K562 (cell line): ENCODE measurements at regions not wholly inside any gene's neighbourhood (a gene's known extent, or its start where the extent isn't known, plus 50 kb on each side); places are given as distances from the start of the nearest gene placed in this dataset.

ENCODE experiments used
- ATAC-seq: fragments of 200-7000 bp; cut with Tn5 transposase; 3 replicates; pipeline ENCODE4 v1.9.1; 2020; ENCODE audit warnings: moderate library complexity
- BruUV-seq: library from RNA; stranded (reverse); fragments of 400-500 nt; replicated peaks from 2 replicates; lab custom pipeline; 2021; lab: Mats Ljungman, UMichigan
- CTCF ChIA-PET: fragments of 300-600 bp; formaldehyde crosslinking; extraction: SDS; loops from one replicate; lab custom pipeline; 2021; ENCODE audit warnings: low intra/inter-chr PET ratio; lab: Yijun Ruan, JAX
- POLR2A ChIA-PET: fragments of 300-600, 350-650 bp; sonication (Branson Sonifier 250); formaldehyde crosslinking; extraction: SDS; loops from one replicate; lab custom pipeline; 2021; ENCODE audit warnings: antibody characterized with exemption, inconsistent platforms; lab: Yijun Ruan, JAX
- DNase-seq, 4 experiments: peaks; one replicate each; pipeline versions ENCODE4 v3.0.0 to v3.0.0-alpha.2; 2011 to 2018; ENCODE audit warnings: low spot score in 3 of 4, mixed read lengths in 3 of 4; ENCODE audit errors: extremely low read depth in 1 of 4
- FAIRE-seq: peaks from 2 replicates; lab custom pipeline; 2011; peaks lifted over from hg19 to GRCh38; lab: Jason Lieb, UNC
- H2AFZ ChIP-seq: 2 replicates; pipeline ENCODE4 v1.6.0; 2011; ENCODE audit warnings: low read depth, low read length, control low read depth, inconsistent platforms
- H3K27ac ChIP-seq: fragments of 200-600 bp; 3 replicates; pipeline ENCODE4 v1.8.0; 2011; ENCODE audit warnings: low read depth, mild to moderate bottlenecking, control low read depth, inconsistent platforms, low read length, moderate library complexity, mixed read lengths; ENCODE audit errors: extremely low read depth
- H3K27me3 ChIP-seq, 2 experiments: fragments of 300-600 bp in 1 of 2; 2 replicates in 1 of 2; 3 replicates in 1 of 2; pipeline versions ENCODE4 v1.6.0 to v1.8.0; 2011; ENCODE audit warnings: inconsistent platforms in 2 of 2, low read length in 2 of 2, mild to moderate bottlenecking in 1 of 2, mixed read lengths in 1 of 2, moderate library complexity in 1 of 2; ENCODE audit not compliant: control insufficient read depth in 2 of 2, insufficient read depth in 2 of 2
- H3K36me3 ChIP-seq: fragments of 300-600 bp; 3 replicates; pipeline ENCODE4 v1.8.0; 2011; ENCODE audit warnings: mild to moderate bottlenecking, low read length, inconsistent platforms; ENCODE audit not compliant: control insufficient read depth, insufficient read depth
- H3K4me1 ChIP-seq, 2 experiments: fragments of 200-600 bp in 1 of 2; replicated peaks in 1 of 2; 2 replicates in 1 of 2; 3 replicates in 1 of 2; pipeline versions ENCODE4 v1.5.1 to v1.8.0; 2011; ENCODE audit warnings: inconsistent platforms in 2 of 2, low read length in 2 of 2, mild to moderate bottlenecking in 1 of 2, mixed read lengths in 1 of 2, moderate library complexity in 1 of 2; ENCODE audit not compliant: control insufficient read depth in 2 of 2, insufficient read depth in 2 of 2
- H3K4me2 ChIP-seq: 2 replicates; pipeline ENCODE4 v1.6.1; 2011; ENCODE audit warnings: low read length, control low read depth, inconsistent platforms, mixed read lengths; ENCODE audit not compliant: insufficient read depth
- H3K4me3 ChIP-seq: fragments of 200-600 bp; sonication (generic), shearing (Covaris generic); 2 replicates; pipeline ENCODE4 v1.5.1; 2016; ENCODE audit warnings: control low read depth, inconsistent platforms
- H3K79me2 ChIP-seq: fragments of 200-600 bp; 3 replicates; pipeline ENCODE4 v1.8.0; 2011; ENCODE audit warnings: low read length, inconsistent platforms; ENCODE audit not compliant: control insufficient read depth, insufficient read depth
- H3K9ac ChIP-seq, 2 experiments: 2 replicates each; pipeline versions ENCODE4 v1.6.0 to v1.6.1; 2011; ENCODE audit warnings: low read depth in 2 of 2, low read length in 2 of 2, control low read depth in 1 of 2, inconsistent platforms in 1 of 2, mild to moderate bottlenecking in 1 of 2, mixed read lengths in 1 of 2; ENCODE audit not compliant: insufficient read depth in 1 of 2
- H3K9me1 ChIP-seq: one replicate; pipeline ENCODE4 v1.6.0; 2011; ENCODE audit warnings: inconsistent platforms, mild to moderate bottlenecking, low read length, moderate library complexity; ENCODE audit not compliant: control insufficient read depth, insufficient read depth
- H3K9me3 ChIP-seq: replicated peaks from 2 replicates; pipeline ENCODE4 v1.5.1; 2011; ENCODE audit warnings: low read depth, low read length, inconsistent platforms; ENCODE audit not compliant: control insufficient read depth, insufficient read depth
- H4K20me1 ChIP-seq: replicated peaks from 2 replicates; pipeline ENCODE4 v1.6.1; 2011; ENCODE audit warnings: low read length, inconsistent platforms, mixed read lengths; ENCODE audit not compliant: control insufficient read depth, insufficient read depth
- ARID2 ChIP-seq: fragments of 450-650 bp; IDR thresholded peaks from 2 replicates; pipeline ENCODE4 v1.6.1; 2017; ENCODE audit warnings: antibody characterized with exemption, mild to moderate bottlenecking
- CHD1 ChIP-seq: fragments of 200-600 bp; sonication (generic); IDR thresholded peaks from one replicate; pipeline ENCODE4 v1.6.1; 2012; ENCODE audit warnings: mild to moderate bottlenecking, moderate library complexity, low read length, inconsistent platforms
- EHMT2 ChIP-seq: fragments of 450-650 bp; IDR thresholded peaks from 2 replicates; pipeline ENCODE4 v1.6.1; 2018; ENCODE audit warnings: antibody characterized with exemption
- HCFC1 ChIP-seq: IDR thresholded peaks from 2 replicates; pipeline ENCODE4 v1.6.1; 2012; ENCODE audit warnings: low read depth, low read length, improper control_type of control experiment
- MEF2A ChIP-seq: IDR thresholded peaks from 2 replicates; pipeline ENCODE4 v1.6.1; 2011; ENCODE audit warnings: low read depth, mild to moderate bottlenecking, low read length, moderate library complexity; ENCODE audit not compliant: control insufficient read depth
- NCOA1 ChIP-seq: fragments of 450-650 bp; IDR thresholded peaks from 2 replicates; pipeline ENCODE4 v1.6.1; 2016; ENCODE audit warnings: low read depth
- PHF21A ChIP-seq: fragments of 450-650 bp; IDR thresholded peaks from 2 replicates; pipeline ENCODE4 v1.6.1; 2017; ENCODE audit warnings: low read depth, borderline replicate concordance
- STAT5B ChIP-seq: fragments of 250-450 bp; sonication (Bioruptor Pico); IDR thresholded peaks from 2 replicates; pipeline ENCODE4 v1.8.0; 2021; ENCODE audit warnings: mild to moderate bottlenecking, inconsistent platforms
- ZBED1 ChIP-seq: IDR thresholded peaks from 2 replicates; pipeline ENCODE4 v1.6.1; 2014
- ZKSCAN3 ChIP-seq: fragments of 250-450 bp; sonication (Bioruptor Pico); IDR thresholded peaks from 2 replicates; pipeline ENCODE4 v1.4.0; 2020
- ZNF165 ChIP-seq: fragments of 250-450 bp; sonication (Bioruptor Pico); IDR thresholded peaks from 2 replicates; pipeline ENCODE4 v1.4.0; 2020; ENCODE audit warnings: borderline replicate concordance
- ZNF561 ChIP-seq: fragments of 450-650 bp; formaldehyde crosslinking; conservative IDR thresholded peaks from 2 replicates; pipeline ENCODE4 v1.4.0; 2020; ENCODE audit warnings: mild to moderate bottlenecking, moderate library complexity
- WGBS: fragments of 100-300 bp; shearing (Covaris generic); methylation state at CpG from one replicate; pipeline ENCODE4 v1.1.6; 2016; ENCODE audit warnings: low coverage, mixed read lengths; ENCODE audit not compliant: insufficient coverage; ENCODE audit errors: missing lambda C conversion rate; 5-methylcytosine and 5-hydroxymethylcytosine counted together
- in situ Hi-C: fragments of 300-500 bp; cut with MboI; formaldehyde crosslinking; loops from 4 replicates; pipeline ENCODE4 v1.15.0; 2018; ENCODE audit warnings: inconsistent platforms, mixed read lengths
- intact Hi-C: fragments of 100-400 bp; cut with micrococcal nuclease; formaldehyde crosslinking; loops from 2 replicates; pipeline ENCODE4 v1.14.2; 2022
- TF ChIP-seq, protein P1 (sequence below): fragments of 450-650 bp; formaldehyde crosslinking; IDR thresholded peaks from 2 replicates; pipeline ENCODE4 v1.4.0; 2022; ENCODE audit warnings: missing genetic modification characterization
- TF ChIP-seq, protein P2 (sequence below): fragments of 250-450 bp; sonication (Bioruptor Pico); IDR thresholded peaks from 2 replicates; pipeline ENCODE4 v1.6.1; 2021; ENCODE audit warnings: mild to moderate bottlenecking
- TF ChIP-seq, protein P3 (sequence below): fragments of 200-800 bp; sonication (Bioruptor generic); IDR thresholded peaks from 2 replicates; pipeline ENCODE4 v1.6.1; 2017; ENCODE audit warnings: missing genetic modification characterization, missing compliant biosample characterization

DNA sequence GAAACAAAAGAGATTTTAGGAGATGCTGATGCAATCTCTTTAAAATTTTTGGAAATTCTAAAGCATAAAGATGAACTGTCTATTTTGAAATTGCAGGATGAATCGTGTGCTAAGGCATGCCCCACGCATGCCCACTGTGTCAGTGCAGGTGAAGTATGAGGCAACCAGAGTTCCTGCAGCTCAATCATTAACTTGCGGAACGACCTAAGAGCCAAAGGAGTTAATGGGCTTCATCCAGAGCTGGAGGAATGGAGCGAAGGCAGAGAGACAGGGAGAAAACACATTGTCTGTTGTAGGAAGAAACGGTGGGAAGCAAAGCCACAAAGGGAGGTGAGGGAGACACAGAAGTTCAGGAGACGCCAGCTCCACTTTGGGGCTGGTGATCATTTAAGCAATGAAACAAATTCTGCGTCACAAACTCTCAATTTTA lies 265.2 kb downstream of the CCDC85A start:
- Histone ChIP-seq H3K4me2 (no peak overlapping the region), H3K4me1 (no peaks in the 10 kb centered on the region), H2AFZ (no peak overlapping the region), H4K20me1 (no peaks in the 10 kb centered on the region), H3K79me2 (no peaks in the 10 kb centered on the region), H3K9me3 (no peaks in the 10 kb centered on the region), H3K4me3 (no peak overlapping the region), H3K36me3 (no peaks in the 10 kb centered on the region), H3K27ac (no peak overlapping the region), H3K9ac (no peak overlapping the region), H3K9me1 (no peaks in the 10 kb centered on the region), H3K27me3 (no peaks in the 10 kb centered on the region)
- DNase-seq (no peak), ATAC-seq (no peak), FAIRE-seq (no peak)
- ChIA-PET CTCF (no interaction called here), POLR2A (no interaction called here)
- in situ Hi-C loops = no loop called here
- no TSS peak for BruUV-seq
- intact Hi-C loops = no loop called here
- TF ChIP-seq NCOA1 (no peak), ZBED1 (no peak), ARID2 (no peak), HCFC1 (no peak), EHMT2 (no peak), MEF2A (no peak), CHD1 (no peak), ZNF561 (CRISPR knock-in tag) (no peak), ZNF165 (CRISPR knock-in tag) (no peak), ZKSCAN3 (no peak), PHF21A (no peak), STAT5B (CRISPR knock-in tag) (no peak)
- TF ChIP-seq, protein P1, sequence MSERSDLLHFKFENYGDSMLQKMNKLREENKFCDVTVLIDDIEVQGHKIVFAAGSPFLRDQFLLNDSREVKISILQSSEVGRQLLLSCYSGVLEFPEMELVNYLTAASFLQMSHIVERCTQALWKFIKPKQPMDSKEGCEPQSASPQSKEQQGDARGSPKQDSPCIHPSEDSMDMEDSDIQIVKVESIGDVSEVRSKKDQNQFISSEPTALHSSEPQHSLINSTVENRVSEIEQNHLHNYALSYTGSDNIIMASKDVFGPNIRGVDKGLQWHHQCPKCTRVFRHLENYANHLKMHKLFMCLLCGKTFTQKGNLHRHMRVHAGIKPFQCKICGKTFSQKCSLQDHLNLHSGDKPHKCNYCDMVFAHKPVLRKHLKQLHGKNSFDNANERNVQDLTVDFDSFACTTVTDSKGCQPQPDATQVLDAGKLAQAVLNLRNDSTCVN (CRISPR knock-in tag) = no peak
- TF ChIP-seq, protein P2, sequence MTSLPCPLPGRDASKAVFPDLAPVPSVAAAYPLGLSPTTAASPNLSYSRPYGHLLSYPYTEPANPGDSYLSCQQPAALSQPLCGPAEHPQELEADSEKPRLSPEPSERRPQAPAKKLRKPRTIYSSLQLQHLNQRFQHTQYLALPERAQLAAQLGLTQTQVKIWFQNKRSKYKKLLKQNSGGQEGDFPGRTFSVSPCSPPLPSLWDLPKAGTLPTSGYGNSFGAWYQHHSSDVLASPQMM (CRISPR knock-in tag) = no peak
- TF ChIP-seq, protein P3, sequence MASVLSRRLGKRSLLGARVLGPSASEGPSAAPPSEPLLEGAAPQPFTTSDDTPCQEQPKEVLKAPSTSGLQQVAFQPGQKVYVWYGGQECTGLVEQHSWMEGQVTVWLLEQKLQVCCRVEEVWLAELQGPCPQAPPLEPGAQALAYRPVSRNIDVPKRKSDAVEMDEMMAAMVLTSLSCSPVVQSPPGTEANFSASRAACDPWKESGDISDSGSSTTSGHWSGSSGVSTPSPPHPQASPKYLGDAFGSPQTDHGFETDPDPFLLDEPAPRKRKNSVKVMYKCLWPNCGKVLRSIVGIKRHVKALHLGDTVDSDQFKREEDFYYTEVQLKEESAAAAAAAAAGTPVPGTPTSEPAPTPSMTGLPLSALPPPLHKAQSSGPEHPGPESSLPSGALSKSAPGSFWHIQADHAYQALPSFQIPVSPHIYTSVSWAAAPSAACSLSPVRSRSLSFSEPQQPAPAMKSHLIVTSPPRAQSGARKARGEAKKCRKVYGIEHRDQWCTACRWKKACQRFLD (CRISPR knock-in tag) = no peak
- WGBS = 2% methylated on average over 8 of the region's 8 CpGs
